ENCODE measurements at regions not wholly inside any gene's neighbourhood (a gene's known extent, or its start where the extent isn't known, plus 50 kb on each side); places are given as distances from the start of the nearest gene placed in this dataset.

DNA sequence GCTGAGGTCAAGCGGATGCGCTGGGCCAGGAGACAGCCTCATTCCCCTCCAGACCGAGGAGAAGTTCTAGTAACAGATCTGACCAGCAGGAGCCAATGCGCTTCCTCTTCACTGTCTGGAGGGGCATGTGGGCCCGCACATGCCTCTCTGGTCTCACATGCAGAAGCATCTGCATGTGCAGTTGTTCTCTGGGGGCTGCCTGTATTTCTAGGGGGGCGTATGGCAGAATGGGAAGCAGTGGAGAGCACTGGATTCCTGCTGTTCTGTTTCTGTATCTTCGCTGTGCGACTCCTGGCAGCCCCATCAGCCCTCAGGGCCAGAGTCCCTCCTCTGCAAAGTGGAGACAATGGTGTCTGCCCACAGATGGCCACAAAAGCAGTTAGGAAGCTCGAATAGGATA is 170.4 kb upstream of the IQSEC1 start:
- Histone ChIP-seq H3K36me3 (ENCODE audit: low read depth) (no peaks in the 10 kb centered on the region), H3K27me3 (ENCODE audit: insufficient read depth, low read depth) (no peaks in the 10 kb centered on the region), H3K27ac (no peak overlapping the region), H3K9me3 (ENCODE audit: insufficient read depth, low read depth) (no peaks in the 10 kb centered on the region), H4K20me1 (ENCODE audit: insufficient read depth) (0 out of 2 replicates have a peak, but pooled peaks cover 3% of the 10 kb centered on the region), H3K9me2 (ENCODE audit: insufficient read depth) (no peaks in the 10 kb centered on the region), H3K4me3 (no peak overlapping the region), H3F3A (ENCODE audit: insufficient read depth, low read depth) (no peaks in the 10 kb centered on the region), H3K79me2 (ENCODE audit: low read depth) (no peaks in the 10 kb centered on the region), H3K4me2 (no peak overlapping the region), H2AFZ (no peak overlapping the region), H3K4me1 (replicated peaks; ENCODE audit: insufficient read depth) (no peaks in the 10 kb centered on the region)
- CTCF ChIA-PET = no interaction called here
- BruUV-seq (replicated peaks) = no TSS peak
- no peak for TF ChIP-seq EZH2 (IDR thresholded peaks at IDR 0.05; ENCODE audit: low read depth)
- TF ChIP-seq, protein P1, sequence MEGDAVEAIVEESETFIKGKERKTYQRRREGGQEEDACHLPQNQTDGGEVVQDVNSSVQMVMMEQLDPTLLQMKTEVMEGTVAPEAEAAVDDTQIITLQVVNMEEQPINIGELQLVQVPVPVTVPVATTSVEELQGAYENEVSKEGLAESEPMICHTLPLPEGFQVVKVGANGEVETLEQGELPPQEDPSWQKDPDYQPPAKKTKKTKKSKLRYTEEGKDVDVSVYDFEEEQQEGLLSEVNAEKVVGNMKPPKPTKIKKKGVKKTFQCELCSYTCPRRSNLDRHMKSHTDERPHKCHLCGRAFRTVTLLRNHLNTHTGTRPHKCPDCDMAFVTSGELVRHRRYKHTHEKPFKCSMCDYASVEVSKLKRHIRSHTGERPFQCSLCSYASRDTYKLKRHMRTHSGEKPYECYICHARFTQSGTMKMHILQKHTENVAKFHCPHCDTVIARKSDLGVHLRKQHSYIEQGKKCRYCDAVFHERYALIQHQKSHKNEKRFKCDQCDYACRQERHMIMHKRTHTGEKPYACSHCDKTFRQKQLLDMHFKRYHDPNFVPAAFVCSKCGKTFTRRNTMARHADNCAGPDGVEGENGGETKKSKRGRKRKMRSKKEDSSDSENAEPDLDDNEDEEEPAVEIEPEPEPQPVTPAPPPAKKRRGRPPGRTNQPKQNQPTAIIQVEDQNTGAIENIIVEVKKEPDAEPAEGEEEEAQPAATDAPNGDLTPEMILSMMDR (conservative IDR thresholded peaks at IDR 0.05) = no peak
- intact Hi-C loops (cut with micrococcal nuclease; ENCODE audit: unreplicated experiment) = no loop called here
- DNase-seq = no peak
- POLR2A ChIA-PET (ENCODE audit: unreplicated experiment) = no interaction called here

DNA sequence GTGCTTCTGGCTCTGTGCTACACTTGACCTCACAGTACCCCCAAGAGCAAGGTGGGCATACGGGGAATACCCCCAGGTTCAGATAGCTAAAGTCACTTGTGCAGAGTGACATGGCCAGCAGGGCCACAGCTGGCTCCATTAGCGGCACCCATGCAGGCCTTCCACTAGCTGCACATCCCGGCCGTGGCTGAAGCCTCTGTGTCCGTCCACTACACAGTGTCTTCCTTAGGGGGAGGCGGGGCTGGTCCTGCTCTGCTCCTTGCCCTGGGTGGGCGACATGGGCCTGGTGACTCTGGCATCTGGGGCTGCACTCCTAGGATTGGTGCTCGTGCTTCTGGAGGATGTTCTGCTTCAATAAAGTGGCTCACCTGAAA is 169.1 kb upstream of the IQSEC1 start:
- no peak for DNase-seq
- ChIA-PET CTCF (no interaction called here), POLR2A (ENCODE audit: unreplicated experiment) (no interaction called here)
- H3K9me2 ChIP-seq (ENCODE audit: insufficient read depth) = no peaks in the 10 kb centered on the region
- no peaks in the 10 kb centered on the region for H3K4me1 ChIP-seq (replicated peaks; ENCODE audit: insufficient read depth)
- no peak overlapping the region for H3K4me3 ChIP-seq
- H3K27me3 ChIP-seq (ENCODE audit: insufficient read depth, low read depth) = no peaks in the 10 kb centered on the region
- no peak overlapping the region for H2AFZ ChIP-seq
- H3K36me3 ChIP-seq (ENCODE audit: low read depth) = no peaks in the 10 kb centered on the region
- intact Hi-C loops (cut with micrococcal nuclease; ENCODE audit: unreplicated experiment) = no loop called here
- TF ChIP-seq EZH2 (IDR thresholded peaks at IDR 0.05; ENCODE audit: low read depth) = no peak
- TF ChIP-seq, protein P1 (conservative IDR thresholded peaks at IDR 0.05) = no peak
- H3K9me3 ChIP-seq (ENCODE audit: insufficient read depth, low read depth) = no peaks in the 10 kb centered on the region
- no peaks in the 10 kb centered on the region for H3K79me2 ChIP-seq (ENCODE audit: low read depth)
- H3K27ac ChIP-seq = no peak overlapping the region
- no peak overlapping the region for H3K4me2 ChIP-seq
- no TSS peak for BruUV-seq (replicated peaks)
- no peaks in the 10 kb centered on the region for H3F3A ChIP-seq (ENCODE audit: insufficient read depth, low read depth)
- 0 out of 2 replicates have a peak, but pooled peaks cover 3% of the 10 kb centered on the region for H4K20me1 ChIP-seq (ENCODE audit: insufficient read depth)

DNA sequence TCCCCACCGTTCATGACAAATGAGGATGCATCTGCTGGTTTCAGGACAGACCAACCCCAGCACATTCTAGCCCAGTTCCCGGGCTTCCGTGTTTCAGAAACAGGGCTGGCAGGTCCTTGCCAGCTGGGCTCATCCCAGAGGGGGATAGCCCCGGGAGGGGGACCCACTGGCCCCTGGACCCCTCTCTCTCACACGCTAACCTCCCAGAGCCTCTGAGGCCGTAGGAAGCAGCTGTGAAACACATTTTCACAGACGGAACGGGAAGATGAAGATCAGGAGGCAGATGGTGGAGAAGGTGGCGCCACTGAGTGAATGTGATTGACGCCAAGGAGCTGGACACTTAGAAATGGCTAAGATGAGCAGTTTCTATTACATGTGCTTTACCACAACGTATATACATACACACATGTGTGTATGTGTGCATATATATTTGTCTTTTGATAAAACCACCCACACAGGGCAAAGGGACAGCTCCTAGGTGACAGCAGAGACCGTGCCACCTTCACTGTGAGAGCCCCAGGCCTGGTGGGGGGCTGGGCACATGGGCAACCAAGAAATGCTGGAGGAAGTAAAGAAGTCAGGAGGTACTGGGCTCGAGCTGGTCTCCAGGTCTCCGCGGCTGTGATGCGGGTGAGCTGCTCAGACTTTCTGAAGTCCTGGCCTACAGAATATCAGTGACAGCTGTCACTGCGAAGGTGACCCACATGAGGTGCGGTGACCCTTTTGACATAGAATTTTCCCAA is 168.6 kb upstream of the IQSEC1 start:
- Histone ChIP-seq H3F3A (ENCODE audit: insufficient read depth, low read depth) (no peaks in the 10 kb centered on the region), H3K4me2 (no peak overlapping the region), H3K9me2 (ENCODE audit: insufficient read depth) (no peaks in the 10 kb centered on the region), H3K36me3 (ENCODE audit: low read depth) (no peaks in the 10 kb centered on the region), H3K9me3 (ENCODE audit: insufficient read depth, low read depth) (no peaks in the 10 kb centered on the region), H4K20me1 (ENCODE audit: insufficient read depth) (0 out of 2 replicates have a peak, but pooled peaks cover 3% of the 10 kb centered on the region), H2AFZ (no peak overlapping the region), H3K79me2 (ENCODE audit: low read depth) (no peaks in the 10 kb centered on the region), H3K4me1 (replicated peaks; ENCODE audit: insufficient read depth) (no peaks in the 10 kb centered on the region), H3K27ac (no peak overlapping the region), H3K27me3 (ENCODE audit: insufficient read depth, low read depth) (no peaks in the 10 kb centered on the region), H3K4me3 (no peak overlapping the region)
- ChIA-PET POLR2A (ENCODE audit: unreplicated experiment) (no interaction called here), CTCF (interaction anchor here (0.6 kb wide), 1 partner anchor 747 kb away, joined by 5 read pairs; no protein-coding TSS in a partner anchor)
- no peak for TF ChIP-seq EZH2 (IDR thresholded peaks at IDR 0.05; ENCODE audit: low read depth)
- TF ChIP-seq, protein P1 (conservative IDR thresholded peaks at IDR 0.05) = no peak
- BruUV-seq (replicated peaks) = no TSS peak
- no peak for DNase-seq
- intact Hi-C loops (cut with micrococcal nuclease; ENCODE audit: unreplicated experiment) = no loop called here
